ENCODE measurements at regions not wholly inside any gene's neighbourhood (a gene's known extent, or its start where the extent isn't known, plus 50 kb on each side); places are given as distances from the start of the nearest gene placed in this dataset.

GRCh38 chr18:41545091-41545888 lies 409.7 kb upstream of the PIK3C3 start:
- no peak for DNase-seq (ENCODE audit: low read depth, low spot score)

DNA sequence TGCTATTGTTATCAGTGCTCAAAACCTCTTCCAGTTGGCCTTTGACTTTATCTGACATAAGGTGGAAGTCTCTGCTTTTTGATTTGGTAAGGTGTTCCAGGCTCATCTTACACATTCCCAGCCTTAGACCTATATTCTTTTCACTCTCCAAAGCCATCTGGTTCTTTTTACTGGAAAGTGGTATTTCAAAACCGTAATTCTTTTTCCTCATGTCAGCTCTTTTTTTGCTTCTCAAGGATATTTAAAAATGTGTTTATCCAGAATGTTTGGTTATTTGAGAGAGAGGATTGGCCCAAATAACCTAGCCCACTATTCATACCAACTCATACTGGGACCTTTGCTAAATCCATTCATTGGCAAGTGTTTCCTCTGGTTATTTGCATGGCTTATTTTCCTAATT lies 411.2 kb upstream of the PIK3C3 start:
- no peak for DNase-seq (ENCODE audit: low read depth, low spot score)

- no peak for DNase-seq (ENCODE audit: low read depth, low spot score)
Observed at GRCh38 chr18:41540237-41540871, 414.7 kb upstream of the PIK3C3 start.

DNA sequence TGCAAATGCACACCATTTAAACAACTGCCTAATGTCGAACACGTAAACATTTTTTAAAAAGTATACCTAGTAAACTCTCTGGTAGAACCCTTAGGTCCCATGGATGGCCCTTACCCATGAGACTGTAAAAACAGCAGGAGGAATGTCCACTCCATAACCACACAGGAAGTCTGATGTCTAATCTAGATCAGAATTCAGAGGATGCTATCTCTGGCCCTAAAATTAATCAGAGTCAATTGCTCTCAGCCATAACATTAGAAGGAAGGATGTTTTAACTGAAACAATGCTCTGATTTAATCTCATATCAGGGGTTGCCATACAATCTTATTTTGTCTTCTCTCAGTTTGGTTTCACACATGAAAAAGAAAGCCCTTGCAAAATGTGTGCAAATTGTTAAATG lies 416.3 kb upstream of the PIK3C3 start:
- DNase-seq (ENCODE audit: low read depth, low spot score), result no peak

DNA sequence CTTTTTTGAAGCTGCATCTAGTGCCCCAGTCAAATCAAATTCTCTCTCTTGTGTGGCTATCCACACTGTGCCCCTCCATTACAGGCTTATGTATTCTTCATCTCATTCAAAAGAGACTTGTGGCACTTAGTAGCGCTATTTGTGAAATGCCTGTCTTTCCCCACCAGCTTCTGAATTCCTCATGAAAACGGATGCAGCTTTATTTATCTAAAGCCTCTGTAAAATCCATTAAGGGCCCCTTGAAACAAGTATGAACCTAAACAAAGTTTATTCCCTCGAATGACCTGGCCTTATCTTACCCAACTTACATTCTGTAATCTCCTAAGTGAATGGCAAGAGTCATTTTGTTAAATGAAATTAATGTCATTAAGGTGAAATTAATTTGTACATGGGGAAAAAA lies 417.4 kb upstream of the PIK3C3 start:
- DNase-seq (ENCODE audit: low read depth, low spot score), result no peak

DNA sequence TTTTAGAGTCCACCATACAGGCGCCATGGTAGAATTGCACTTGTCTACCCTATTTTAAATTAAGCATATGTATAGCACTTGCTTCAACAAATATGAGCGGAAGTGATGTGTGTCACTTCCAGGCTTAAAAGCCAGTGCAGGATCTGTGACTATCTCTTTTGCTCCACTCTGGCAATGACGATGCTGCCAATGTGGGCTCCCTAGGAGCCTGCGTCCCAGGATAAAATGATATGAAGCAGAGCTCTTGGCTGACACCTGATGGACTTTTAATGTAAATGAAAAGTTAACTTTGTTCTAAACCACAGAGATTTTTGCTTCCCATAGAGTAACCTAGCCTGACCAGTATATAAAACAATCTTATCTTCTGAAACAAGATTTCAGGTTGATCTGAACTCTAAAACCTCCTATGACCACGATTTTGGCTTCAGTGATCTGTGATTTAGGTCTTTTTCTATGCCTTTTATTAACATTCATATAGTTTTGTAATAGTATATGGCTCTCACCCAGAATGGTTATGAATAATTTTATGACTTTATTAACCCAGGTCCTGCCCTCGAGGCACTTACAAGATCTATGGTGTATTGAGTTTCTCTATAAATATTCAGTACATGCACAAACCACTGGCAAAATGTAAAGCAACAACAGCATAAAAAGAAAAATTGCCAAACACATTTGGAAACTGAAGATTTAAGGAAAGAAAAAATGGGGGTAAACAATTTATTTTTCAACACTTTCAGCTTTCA lies 422.5 kb upstream of the PIK3C3 start:
- no peak for DNase-seq (ENCODE audit: low read depth, low spot score)

- no peak for DNase-seq (ENCODE audit: low read depth, low spot score)
Observed at GRCh38 chr18:41530970-41531369, 424.1 kb upstream of the PIK3C3 start.

- DNase-seq (ENCODE audit: low read depth, low spot score), result no peak
Observed at GRCh38 chr18:41529093-41529492, 425.9 kb upstream of the PIK3C3 start.

DNA sequence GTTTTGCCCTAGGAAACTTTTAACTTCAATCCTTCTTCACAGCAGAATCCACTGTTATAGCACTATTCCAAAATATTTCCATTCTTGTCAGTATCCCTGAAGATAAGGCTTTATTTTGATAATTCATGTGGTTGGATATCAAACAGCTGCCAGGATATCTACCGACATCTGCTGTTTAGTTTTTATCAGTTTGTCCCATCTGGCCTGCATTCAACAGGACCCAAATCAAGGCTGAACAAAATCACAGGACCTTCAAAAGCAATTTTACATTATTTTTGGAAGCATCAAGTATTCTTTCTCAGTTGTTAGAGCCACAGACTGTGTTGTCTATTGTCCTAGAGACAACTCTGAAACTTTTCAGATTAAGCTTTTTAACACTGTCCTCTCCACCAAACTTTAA lies 429.0 kb upstream of the PIK3C3 start:
- no peak for DNase-seq (ENCODE audit: low read depth, low spot score)

DNA sequence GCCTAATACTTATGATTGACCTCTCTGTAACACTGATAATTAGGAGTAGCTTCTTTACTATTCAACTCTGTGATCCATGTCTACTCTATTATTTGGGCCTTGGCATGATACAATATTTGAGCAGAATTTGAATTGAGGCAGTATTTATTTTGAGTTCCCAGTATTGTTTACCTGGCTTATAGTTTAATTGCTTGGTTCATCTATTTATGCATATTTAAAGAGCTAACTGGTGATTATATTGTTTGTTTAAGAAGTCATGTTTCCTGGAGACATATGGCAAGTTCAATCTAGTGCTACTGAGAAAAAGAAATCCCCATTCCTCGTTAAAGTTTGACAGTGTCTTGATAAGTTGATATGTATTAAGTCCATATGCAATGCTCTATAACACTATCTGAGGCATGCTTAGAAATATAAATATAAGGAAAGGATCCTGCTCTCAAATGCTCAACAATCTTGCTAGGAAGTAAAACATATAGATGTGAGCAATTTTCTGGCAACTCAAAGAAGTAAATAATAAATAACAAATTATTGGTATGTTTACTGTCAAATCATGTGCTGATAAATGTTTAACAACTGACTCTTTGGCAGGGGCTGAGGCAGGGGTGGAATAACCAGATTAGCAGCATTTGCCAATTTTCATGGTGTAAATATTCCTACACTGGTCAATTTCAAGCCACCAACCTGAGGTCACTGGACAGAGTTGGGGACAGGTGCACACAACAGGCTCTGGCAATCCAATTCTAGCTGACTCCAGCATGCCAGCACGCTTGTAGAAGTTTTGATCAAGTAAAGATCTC lies 430.2 kb upstream of the PIK3C3 start:
- no peak for DNase-seq (ENCODE audit: low read depth, low spot score)

GRCh38 chr18:41517142-41517541 lies 437.9 kb upstream of the PIK3C3 start:
- no peak for DNase-seq (ENCODE audit: low read depth, low spot score)

DNA sequence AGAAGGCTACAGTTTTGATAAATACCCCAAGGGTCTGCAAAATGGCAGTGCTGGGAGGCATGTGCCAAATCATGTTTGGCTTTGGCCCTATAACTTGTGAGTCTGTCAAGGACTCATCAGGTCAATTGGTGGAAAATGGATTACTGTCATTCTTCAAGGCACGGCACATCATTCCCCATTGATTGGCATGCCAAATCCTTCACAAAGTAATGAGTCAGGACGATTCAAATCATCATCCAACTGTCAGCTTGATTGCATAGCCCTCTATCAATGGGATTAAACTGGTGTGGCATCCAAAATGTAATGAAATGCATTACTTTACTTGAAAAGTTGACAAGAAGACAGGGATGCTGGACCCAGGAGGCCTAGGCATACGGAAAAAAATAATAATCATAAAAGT lies 441.6 kb upstream of the PIK3C3 start:
- no peak for DNase-seq (ENCODE audit: low read depth, low spot score)

- DNase-seq (ENCODE audit: low read depth, low spot score), result no peak
Observed at GRCh38 chr18:41504316-41504715, 450.7 kb upstream of the PIK3C3 start.

- DNase-seq (ENCODE audit: low read depth, low spot score), result no peak
Observed at GRCh38 chr18:41501848-41502247, 453.2 kb upstream of the PIK3C3 start.

DNA sequence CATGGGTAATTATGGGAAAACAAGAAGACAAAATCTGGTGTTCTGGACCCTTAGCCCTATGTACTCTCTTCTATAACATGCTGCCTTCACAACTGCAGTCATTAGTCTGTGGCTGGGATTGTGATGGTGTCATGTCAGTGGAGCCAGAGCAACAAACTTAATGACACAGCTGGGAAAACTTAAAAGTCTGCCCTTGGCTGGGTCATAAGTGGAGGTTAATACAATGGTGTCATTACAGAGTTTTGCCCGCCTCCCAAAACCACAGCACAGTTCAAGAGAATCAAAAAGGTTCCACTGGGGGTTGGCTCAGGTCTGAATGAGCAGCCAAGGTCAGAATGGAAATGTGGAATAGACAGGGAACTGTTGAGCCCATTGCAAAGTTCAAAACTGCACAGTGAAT lies 455.7 kb upstream of the PIK3C3 start:
- no peak for DNase-seq (ENCODE audit: low read depth, low spot score)

DNA sequence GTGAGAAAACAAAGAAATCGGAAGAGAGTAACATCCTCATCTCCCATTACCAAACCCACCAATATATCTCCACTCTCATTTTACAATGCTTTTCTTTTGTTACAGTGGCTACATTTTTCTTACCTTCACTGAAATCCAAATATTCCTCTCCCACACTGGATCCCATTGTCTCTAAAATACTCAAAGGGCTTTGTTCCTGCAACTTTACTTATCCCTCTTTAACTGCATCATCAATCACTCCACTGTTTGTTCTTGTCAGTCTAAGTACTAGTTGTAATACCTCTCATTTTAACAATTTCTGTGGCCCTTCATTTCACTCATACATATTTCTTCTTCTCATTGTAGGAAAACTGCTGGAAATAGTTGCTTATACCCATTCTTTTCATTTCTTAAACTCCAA lies 464.2 kb upstream of the PIK3C3 start:
- DNase-seq (ENCODE audit: low read depth, low spot score), result no peak

GRCh38 chr18:41486575-41486974 lies 468.5 kb upstream of the PIK3C3 start:
- no peak for DNase-seq (ENCODE audit: low read depth, low spot score)

DNA sequence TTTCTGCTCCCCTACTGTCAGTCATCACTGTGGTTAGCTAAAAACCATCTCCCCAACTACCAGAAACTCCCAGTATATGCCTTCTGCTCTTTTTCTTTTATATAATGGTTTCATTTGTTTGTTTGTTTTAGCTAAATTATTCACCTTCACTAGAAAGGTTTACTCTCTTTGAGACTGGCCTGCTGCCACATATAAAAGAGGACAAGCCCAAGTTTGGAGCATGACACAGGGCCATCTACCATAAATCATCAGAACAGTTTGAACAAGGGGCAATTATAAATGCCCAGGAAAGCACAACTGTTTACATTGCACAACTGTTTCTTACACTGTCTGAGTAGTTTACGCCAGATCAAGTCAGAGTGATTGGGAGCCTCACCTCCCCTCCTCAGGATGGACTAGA lies 471.0 kb upstream of the PIK3C3 start:
- no peak for DNase-seq (ENCODE audit: low read depth, low spot score)

DNA sequence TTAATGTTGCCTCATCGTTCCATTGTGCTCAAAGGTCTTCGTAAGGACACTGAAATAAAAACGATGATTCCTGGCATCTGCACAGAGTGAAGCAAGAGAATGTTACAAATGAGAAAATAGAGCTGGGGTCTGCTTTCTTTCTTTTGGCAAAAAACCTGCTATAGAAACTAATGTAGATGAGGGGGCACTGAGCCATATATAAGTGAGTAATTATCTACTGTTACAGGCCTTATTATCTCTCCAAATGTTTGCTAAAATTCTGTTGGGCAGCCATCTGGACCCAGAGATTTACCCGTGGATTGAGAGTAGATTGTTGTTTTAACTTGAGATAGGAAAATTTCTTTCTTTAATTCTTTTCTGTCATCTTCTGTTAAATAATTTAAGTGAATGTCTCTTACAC lies 472.5 kb upstream of the PIK3C3 start:
- DNase-seq (ENCODE audit: low read depth, low spot score), result no peak

- no peak for DNase-seq (ENCODE audit: low read depth, low spot score)
Observed at GRCh38 chr18:41466436-41467160, 488.4 kb upstream of the PIK3C3 start.

- no peak for DNase-seq (ENCODE audit: low read depth, low spot score)
Observed at GRCh38 chr18:41465386-41465785, 489.6 kb upstream of the PIK3C3 start.
